IPS-NIHi7 (cell line): ENCODE measurements at regions not wholly inside any gene's neighbourhood (a gene's known extent, or its start where the extent isn't known, plus 50 kb on each side); places are given as distances from the start of the nearest gene placed in this dataset.

Experiments used
- DNase-seq: peaks from one replicate; pipeline ENCODE4 v3.0.0; 2012; ENCODE audit warnings: mixed read lengths; ENCODE audit errors: extremely low spot score

DNA sequence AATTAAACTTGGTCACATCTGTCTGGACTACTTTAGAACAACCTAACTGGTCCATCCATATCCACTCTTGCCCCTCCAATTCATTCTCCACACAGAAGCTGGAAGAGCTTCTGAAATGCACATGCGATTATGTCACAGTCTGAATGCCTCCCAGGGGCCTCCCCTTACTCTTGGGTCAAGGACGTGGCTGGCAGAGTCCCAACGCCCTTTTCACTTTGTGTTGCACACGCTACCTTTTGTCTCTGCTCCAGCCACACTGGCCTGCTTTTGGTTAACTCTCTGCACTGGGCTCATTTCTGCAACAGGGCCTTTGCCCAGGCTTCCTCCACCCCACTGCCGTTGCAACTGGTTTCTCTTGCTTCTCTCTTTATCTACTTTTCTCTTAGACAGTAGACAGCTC, 245.2 kb downstream of the IL20RB start:
- DNase-seq = no peak

DNA sequence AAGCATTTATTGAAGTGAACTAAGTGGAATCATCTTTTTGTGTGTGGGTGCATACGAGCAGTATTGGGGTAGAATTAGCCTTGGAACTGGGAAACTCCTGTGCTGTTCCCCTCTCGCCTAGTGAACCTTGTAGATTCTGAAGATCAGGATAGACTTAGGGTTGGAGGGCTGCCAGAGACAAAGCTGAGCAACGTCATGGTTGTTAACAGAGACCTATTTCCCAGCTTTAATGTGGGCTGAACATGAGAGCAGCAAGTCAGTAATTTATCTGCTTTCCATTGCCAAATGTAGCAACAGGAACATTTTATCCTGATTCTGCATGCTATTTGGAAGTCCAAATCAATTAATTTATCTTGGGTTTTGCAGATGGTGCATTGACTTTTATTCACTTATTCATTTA, 246.6 kb downstream of the IL20RB start:
- DNase-seq = no peak

DNA sequence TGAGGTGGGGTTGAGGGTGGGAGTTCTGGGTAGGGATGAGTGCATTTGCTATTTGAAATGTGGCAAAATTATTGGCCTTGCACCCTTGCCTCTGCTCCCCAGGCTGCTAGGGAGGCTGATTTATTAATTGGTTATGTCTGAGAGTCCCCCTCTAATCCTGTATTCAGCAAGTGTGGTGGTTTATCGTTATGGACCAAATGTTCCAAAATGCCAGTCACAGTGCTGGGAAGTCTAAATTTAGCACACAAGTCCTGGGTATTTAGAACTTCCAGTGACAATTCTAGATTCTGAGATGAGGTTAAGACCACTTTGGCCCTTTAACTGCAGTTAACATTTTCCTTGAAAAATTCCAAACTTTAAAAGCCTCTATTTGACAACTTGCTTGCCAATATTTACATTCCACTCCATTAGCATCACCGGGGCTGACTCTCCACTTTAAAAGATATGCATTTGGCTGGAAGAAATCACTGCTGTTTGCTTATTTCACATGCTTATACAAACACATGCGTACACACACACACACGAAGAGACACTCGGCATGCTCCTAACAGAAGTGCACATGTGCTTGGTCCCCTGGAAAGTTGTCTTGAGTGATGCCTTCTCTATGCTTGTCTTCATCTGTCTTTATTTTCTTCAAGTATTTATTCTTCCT, 247.7 kb downstream of the IL20RB start:
- no peak for DNase-seq

DNA sequence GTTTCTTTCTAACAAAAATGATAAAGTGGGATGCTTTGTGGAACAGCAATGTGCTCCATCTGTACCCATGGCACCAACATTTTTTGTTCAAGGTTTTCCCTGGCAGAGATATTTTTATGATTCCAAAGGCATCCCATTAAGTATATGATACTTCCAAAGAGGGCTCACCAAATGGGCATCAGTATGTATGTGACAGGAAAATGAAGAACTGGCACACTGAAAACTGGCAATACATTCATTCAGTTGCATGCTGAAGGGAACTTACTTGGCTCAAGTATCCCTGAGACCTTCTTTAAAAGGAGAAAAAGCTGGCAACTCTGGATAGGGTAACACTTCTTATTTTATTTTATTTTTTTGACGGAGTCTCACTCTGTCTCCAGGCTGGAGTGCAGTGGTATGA, 249.8 kb downstream of the IL20RB start:
- DNase-seq = no peak

DNA sequence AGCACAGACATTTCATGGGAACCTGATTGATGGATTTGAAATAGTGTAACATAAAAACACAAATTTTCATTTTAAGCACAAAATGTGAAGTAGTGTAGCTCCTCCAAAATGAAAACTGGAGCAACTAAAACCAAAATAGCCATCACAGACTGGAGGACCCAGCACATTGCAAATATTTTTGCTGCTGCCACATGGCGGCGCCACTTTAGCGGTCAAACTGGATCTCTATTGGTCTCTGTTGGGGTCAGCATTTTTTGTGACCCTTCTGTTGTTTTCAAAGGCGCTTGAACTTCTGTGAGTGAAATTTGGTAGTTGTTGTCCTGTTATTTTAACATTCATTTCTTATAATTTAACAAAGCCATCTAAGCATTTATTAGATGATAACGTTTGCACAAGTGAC, 259.9 kb downstream of the IL20RB start:
- DNase-seq = peak; percentile 69

DNA sequence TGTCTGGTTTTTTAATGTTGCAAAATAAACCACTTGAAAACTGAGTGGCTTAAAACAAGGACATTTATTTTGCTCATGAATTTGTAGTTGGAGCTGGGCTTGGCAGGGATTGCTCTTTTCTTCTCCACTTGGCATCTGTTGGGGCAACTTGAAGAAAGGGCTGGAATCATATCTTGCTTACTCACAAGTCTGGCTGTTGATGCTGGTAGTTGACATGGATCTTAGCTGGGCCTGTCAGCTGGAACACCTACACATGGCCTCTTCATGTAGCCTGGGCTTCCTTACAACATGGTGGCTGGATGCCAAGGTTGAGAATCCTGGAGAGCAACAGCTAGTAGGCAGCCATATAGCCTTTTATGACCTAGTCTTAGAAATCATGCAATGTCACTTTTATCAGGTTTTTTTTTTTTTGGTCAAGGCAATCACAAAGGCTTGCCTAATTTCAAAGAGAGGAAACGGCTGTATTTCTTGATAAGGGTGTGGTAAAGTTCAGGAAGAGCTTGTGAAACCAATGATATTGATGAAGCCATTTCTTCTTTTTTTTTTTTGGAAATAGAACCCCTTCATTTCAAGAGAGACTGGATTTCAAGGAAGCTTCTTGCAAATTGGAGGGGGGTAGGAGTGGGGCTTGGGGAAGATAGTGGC, 262.1 kb downstream of the IL20RB start:
- DNase-seq = no peak

DNA sequence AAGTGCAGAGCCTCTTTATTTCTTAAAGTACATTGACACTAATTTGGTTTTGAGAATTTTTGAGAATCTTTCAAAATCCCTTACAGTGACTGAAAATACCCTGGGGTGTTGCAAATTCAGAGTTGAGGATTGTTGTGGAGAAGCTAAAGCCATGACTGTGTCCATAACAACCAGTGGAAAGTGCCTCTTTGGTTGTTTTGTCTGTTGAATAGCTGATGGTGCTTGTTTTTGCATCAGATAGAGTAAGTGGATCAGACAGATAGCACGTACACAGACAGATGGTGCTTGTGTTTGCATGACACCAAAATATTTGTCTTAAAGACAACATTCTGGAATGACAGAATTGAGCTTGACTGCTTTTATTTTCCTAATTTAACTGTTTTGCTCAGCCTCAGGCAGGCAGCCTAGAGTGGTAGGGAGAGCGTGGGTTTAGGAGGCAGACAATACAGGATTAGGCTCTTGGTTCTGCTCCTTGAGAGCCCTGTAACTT, 265.0 kb downstream of the IL20RB start:
- DNase-seq = no peak

DNA sequence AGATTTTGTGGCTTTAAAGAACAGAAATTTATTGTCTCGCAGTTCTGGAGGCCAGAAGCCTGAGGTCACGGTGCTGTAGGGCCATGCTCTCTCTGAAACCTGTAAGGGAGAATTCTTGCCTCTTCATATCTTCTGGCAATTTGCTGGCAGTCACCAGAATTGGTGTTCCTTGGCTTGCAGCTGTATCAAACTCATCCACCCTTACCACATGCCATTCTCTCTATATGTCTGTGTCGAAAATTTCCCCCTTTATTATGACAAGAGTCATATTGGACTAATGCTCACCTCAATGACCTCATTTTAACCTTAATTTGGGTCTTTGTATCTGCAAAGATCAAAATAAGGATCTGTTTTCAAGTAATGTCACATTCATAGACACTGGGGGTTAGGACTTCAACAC, 266.7 kb downstream of the IL20RB start:
- no peak for DNase-seq

DNA sequence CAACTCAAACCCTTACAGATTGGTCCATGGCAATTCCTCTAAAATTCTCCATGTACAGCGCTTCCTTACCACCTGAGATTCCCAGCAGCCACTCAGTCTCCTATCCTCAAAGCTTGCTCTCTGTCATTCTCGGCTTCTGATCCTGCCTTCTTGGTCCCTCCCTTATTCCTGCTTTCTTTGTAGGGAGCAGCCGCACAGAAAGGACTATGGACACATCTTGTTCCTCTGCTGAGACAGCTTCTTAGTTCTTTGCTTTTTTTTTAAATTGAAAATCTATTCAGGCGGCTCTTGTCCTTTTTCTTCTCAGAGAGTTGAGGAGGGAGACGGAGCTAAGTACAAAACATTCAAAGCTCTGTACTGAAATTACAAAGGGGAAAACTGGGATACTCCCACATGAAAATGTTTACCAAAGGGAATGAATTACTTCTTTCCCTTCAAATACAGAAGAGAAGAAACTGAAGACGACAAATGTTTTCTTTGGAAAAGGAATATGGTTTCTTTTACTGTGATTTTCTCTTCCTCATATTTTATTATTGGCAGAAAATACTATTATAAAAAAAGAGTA, 285.1 kb downstream of the IL20RB start:
- DNase-seq = no peak

DNA sequence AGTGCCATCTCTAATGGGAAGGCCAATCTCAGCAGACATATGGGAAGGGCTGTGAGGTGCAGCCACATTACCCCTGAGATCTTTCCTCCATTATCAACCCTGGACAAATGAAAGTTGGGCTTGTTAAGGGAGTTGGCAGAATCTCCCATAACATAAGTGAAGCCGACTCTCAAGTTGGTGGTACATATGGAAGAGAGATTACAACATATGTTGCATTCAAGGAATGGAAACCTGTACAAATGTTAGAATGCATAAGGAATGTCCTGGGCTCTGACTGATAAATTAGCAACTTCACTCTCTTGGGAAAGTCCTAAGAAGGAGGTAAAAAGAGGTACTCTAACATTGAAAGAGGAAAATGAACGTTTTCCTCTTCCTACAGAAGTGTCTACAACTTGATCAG, 288.7 kb downstream of the IL20RB start:
- DNase-seq = no peak

DNA sequence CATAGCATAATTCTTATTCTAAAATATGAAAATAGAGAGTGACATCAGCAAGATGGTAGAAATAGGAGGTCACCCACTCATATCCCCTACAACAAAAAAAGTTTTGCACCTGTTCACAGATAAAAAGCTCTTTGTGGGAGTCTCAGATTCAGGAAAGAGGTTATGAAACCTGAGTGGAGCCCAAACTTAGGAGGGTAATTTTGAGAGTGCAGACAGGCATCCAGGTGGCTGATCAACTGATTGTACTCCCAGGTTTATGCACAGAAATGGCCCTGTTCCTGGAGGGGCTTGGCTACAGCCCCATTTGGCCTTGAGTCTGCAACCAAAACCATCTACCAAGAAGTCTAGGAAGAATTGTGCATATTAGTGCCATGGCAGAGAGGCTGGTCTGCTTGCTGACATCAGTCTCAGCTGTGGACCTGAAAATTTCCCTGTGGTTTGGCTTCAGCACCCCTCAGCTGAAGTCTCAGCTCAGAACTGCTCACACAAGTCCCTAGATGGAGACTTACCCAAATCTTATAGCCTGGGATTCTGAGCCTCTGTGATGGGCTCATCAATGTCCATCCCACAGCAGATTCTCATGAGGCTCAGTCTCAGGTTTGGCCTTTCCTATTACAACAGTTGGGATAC, 291.6 kb downstream of the IL20RB start:
- no peak for DNase-seq

DNA sequence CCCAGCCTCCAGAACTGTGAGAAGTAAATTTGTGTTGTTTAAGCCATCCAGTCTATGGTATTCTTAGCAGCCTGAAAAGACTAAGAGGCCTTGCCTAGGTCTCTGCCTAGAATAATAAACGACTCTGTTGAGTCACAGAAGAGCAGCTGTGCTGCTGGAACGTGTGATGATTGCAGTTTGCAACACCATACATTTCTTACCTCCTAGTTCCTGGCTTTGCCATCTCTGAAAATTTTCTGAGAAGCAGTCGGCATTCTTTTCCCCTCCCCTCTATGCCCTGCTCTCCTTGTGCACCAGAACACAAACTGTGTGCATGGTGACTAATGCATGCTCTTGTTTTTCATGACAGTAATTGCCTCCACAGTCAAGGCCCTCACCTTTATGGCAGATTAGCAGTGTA, 301.3 kb downstream of the IL20RB start:
- no peak for DNase-seq

DNA sequence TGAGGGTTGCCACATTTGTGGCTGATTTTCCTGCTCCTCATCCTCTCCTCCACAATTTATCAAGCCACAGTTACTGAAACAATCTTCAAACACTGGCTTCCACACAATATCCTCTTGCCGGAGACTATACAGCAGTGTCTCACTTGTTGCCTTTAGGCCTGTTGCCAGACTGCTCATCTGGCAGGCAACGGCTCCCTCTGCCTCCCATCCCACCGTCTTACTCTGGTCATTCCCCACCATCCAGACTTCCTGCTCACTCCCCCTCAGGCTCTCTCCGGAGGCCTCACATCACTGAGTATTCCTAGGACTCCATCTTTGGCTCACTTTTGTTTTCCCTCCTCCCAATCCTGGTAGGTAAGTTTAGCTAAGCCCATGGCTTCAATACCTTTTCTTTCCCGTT, 301.9 kb downstream of the IL20RB start:
- DNase-seq = peak; percentile 64

DNA sequence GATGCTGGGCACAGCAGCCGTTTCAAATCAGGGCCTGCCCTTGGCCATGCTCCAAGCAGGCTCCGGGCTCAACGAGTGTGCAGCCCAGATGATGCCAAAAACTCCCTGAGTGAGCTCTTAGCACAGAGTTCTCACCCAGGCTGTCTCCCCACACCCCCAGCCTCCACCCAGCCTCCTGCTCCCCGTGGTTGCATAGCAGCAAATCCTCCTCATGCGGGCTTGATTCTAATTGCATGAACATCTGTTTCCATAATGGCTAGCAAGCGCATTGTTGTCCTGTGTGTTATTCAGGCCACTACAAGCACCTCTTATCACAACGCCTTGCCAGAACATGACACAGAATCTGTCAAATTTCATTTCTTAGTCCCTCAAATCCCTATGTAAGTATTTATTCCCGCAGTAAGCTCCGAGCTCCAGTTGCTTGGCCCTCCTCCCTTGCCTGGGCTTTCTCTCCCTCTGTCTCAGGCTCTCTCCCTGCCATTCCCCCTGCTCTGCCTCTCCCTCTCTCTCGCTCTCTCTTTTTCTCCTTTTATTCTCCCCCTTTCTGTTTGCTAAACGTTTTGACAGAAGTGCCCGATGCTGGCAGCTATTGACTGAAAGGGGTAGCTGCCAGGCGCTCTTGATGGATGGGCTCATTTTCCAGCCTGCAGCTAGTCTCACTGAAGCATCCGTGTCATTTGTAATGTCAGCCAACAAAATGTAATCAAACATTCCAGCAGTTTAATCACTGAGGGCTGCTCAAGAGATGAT, 306.5 kb downstream of the IL20RB start:
- DNase-seq = no peak

DNA sequence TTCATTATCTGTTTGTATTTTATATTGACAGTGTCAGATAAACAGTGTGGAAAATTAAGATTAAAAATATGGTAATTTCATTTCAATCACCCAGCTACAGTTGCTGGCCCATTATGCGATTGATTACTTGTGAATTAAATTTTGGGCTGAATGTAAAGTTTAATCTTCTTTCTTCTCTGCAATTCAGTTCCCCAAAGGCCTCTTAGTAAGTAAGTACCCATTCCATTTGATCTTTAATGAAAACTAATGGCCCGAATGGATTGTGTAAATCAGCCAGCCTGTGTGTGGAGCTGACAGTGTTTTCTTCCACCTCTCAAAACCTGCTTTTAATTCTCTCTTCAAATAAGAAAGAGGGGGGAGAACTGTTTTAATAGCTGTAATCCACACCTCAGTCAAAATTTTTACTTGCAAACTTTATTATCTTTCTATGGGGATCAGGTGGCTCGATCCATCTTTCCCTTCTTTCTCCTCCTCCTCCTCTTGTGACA, 307.1 kb downstream of the IL20RB start:
- DNase-seq = no peak

DNA sequence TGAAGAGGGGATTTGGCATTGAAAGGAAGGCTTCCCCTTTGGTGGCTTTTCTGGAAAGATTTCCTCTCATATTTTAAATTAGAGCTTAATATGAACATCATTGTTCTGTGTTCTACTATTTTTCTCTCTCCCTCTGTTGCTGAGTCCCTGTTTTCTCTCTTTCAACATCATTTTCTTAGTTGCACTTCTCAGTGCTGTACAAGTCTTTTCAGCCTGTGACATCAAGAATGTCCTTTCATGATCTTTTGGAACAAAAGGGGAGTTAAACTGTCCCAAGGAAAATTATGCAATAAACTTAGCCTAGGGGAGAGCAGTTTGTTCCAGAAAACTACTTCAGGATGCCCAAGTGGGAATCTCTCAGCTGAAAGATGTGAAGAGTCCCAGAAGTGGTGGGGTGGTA, 325.1 kb downstream of the IL20RB start:
- no peak for DNase-seq

DNA sequence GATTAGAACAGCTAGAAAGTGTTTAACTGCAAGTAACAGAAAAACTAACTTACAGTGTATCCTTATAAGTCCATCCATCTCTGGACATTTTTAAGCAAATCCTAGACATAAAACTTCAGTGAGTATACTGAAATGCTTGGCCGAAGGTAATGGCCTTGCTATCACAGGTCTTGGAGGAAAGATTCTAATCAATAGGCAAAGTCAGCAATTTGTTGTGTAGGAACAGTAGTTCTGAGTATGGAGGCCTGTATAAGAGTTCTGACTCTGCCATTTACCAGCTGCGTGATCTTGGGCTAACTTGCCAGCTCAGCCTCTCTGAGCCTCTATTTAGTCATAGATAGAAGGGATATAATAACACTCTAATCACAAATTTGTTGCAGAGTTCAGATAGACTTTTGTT, 328.1 kb downstream of the IL20RB start:
- DNase-seq = no peak

DNA sequence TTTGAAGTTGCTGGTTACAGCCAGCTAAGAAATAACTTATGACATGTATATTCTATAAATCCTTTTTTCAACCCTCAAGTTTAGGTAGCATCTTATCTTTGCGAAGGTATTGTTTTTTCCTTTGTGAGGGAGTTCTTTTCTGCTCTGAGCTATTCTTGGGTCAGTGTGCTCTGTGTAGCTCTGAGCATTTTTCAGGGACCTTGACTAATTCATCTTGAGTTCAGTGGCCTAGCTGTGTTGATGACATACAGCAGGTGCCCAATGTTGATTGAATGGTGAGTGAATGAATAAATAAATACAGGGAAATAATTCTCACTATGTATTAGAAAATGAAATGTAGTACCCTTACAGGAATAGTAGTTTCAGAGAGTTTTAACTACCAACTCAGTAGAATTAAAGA, 335.3 kb downstream of the IL20RB start:
- DNase-seq = no peak

DNA sequence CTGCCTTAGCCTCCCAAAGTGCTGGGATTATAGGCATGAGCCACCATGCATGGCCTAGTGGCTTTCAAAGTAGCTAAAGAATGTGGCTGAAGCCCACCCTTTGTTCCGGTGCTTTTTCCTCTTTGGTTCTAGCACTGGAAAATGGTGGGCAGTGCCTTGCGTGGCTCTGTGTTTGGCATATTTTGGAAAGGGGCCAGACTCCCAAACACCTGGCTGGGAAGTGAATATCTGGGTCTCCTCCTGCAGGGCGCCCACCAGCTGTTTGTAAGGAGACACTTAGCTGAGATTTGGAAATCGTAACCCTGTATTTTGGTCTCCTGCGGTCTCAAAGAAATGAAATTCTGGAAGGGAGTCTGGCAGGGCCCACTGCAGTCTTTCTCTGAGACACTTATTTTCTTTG, 336.4 kb downstream of the IL20RB start:
- no peak for DNase-seq

DNA sequence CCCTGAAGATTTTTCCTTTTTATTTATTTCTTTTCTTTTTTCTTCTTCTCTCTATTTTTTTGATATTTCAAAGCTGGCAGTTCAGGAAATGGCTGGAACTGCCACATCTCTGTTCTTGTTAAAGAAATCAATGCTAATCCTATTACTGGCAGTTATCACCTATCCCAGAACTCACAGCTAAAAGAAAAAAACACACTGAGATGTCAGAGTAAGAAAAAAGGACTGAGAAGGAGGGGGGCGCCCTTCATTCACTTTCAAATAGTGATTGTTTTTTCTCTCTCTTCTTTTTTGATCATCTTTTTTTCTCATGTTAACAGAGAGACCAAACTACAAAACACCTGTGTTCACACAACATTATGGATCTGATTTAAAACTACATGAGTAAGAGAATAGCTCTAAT, 337.1 kb downstream of the IL20RB start:
- DNase-seq = peak; percentile 18

DNA sequence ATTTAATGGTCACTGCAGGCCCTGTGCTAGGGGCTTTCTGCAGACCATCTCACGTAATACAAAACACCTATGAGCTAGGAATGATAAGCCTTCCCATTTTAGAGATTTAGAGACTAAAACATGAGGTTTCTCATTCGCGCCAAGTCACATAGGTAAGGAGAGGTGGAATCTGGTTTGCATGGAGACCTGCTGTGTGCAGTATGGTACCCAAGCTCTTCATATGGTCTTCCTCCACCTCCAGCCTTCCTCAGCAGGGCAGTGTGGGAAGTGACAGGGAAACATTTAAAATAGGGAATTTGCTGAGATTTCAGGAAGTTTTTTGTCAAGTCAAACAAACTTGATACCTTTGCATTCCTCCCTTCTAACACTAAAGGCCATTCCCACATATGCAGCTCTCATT, 337.6 kb downstream of the IL20RB start:
- DNase-seq = no peak

DNA sequence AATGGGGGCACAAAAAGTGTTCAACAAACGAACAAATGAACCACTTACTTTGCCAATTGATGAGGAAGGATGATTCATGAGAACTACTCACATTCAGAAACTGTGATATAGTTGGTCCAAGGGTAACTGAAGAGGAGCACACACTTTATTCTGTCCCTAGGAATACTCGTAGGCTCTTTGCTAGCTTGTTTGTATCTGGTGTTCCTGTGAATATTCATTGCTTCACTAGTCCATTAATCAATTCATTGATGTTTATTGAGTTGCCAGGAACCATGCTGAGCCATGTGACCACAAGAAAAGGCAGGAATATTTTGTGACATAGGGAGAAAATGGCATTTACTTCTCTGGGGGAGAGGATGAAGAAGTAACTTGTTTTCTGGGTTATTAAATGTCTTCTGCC, 338.3 kb downstream of the IL20RB start:
- no peak for DNase-seq
